ENCODE measurements at regions not wholly inside any gene's neighbourhood (a gene's known extent, or its start where the extent isn't known, plus 50 kb on each side); places are given as distances from the start of the nearest gene placed in this dataset.
A peak's percentile ranks its signal among the peaks of the same experiment; 100 is the strongest.

- no peak for DNase-seq
These were observed 51.0 kb upstream of the L3MBTL3 start for GRCh38 chr6:129967427-129967826.

- DNase-seq = no peak
These were observed 52.3 kb upstream of the L3MBTL3 start for GRCh38 chr6:129966125-129966524.

GRCh38 chr6:129965096-129965495 lies 53.3 kb upstream of the L3MBTL3 start:
- no peak for DNase-seq

- no peak for DNase-seq
These were observed 58.9 kb upstream of the L3MBTL3 start for GRCh38 chr6:129959358-129959930.

- DNase-seq = no peak
These were observed 60.2 kb upstream of the L3MBTL3 start for GRCh38 chr6:129957941-129958898.

- DNase-seq = no peak
These were observed 62.8 kb upstream of the L3MBTL3 start for GRCh38 chr6:129955584-129955983.

- DNase-seq = no peak
These were observed 63.5 kb upstream of the L3MBTL3 start for GRCh38 chr6:129954749-129955431.

GRCh38 chr6:129947797-129948196 lies 70.6 kb upstream of the L3MBTL3 start:
- no peak for DNase-seq

GRCh38 chr6:129946439-129947140 lies 71.8 kb upstream of the L3MBTL3 start:
- DNase-seq = no peak

- no peak for DNase-seq
These were observed 74.6 kb upstream of the L3MBTL3 start for GRCh38 chr6:129943637-129944271.

GRCh38 chr6:129940454-129941195 lies 77.8 kb upstream of the L3MBTL3 start:
- no peak for DNase-seq

GRCh38 chr6:129938249-129939020 lies 77.3 kb upstream of the TMEM244 start:
- no peak for DNase-seq

GRCh38 chr6:129936329-129937165 lies 75.4 kb upstream of the TMEM244 start:
- DNase-seq = peak; percentile 42

GRCh38 chr6:129932321-129932720 lies 71.2 kb upstream of the TMEM244 start:
- no peak for DNase-seq

- DNase-seq = no peak
These were observed 68.3 kb upstream of the TMEM244 start for GRCh38 chr6:129929433-129929832.

GRCh38 chr6:129923530-129924250 lies 62.6 kb upstream of the TMEM244 start:
- no peak for DNase-seq

- no peak for DNase-seq
These were observed 60.2 kb upstream of the TMEM244 start for GRCh38 chr6:129921169-129921817.

- DNase-seq = no peak
These were observed 59.1 kb upstream of the TMEM244 start for GRCh38 chr6:129920103-129920798.

All from activated CD4-positive, alpha-beta T cell treated with anti-CD3 and anti-CD28 coated beads, Interleukin-2, amount 50 U/mL, for 16 hours (primary cell).